ENCODE measurements at regions not wholly inside any gene's neighbourhood (a gene's known extent, or its start where the extent isn't known, plus 50 kb on each side); places are given as distances from the start of the nearest gene placed in this dataset.
"Not testable (repeated sequence)": the region's sequence is repeated elsewhere in the genome, so short reads cannot be mapped to it uniquely, and the experiment has no call there.

- no peak for DNase-seq
These were observed 268.3 kb upstream of the REG3G start for GRCh38 chr2:78757191-78757590.

DNA sequence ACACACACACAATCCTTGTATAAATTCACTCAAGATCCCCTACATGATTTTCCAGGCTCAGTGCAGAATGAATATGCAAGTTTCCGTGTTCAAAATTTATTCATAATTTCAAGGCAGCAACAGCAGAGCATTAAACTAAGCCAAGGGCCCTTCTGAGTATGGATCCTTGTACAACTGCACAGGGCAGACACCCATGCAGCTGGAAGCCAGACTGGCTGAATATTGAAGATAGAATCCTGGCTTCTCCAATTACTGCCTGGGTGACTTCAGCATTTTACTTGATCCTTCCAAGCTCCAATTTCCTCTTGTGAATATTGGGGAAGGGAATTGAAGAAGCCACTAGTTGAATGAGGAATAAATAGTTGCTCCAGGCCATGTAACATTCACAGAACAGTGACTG lies 267.9 kb upstream of the REG3G start:
- DNase-seq = no peak

DNA sequence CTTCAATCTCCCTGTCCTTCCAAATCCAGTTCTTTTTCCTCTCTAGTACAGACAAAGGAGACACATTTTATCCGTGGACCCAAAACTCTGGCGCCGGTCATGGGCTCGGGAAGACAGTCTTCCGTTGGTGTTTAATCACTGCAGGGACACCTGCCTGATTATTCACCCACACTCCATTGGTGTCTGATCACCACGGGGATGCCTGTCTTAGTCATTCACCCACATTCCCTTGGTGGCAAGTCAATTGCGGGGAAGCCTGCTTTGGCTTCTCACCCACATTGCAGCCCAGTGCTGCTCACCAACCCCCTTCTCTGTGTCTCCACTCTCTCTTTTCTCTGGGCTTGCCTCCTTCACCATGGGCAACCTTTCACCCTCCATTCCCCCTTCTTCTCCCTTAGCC lies 266.7 kb upstream of the REG3G start:
- not testable (repeated sequence) for DNase-seq

- no peak for DNase-seq
These were observed 259.0 kb upstream of the REG3G start for GRCh38 chr2:78766459-78766858.

DNA sequence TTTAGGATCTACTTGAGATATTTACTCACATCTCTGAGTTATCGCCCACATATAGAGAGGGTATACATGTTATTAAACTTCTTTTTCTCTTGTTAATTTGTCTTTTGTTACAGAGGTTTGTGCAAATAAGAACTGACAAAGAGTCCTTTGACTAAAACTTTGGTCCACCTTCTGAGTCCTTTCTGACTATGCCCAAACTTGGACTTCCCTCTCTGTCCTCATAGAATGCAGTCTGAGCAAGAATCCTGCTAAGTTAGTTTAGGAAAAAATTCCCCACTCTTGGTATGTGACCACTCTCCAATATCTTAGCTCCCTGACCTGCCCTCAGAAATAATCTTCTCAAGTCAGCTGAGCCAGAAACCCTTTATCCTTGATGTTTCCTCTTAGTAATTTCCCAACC lies 257.5 kb upstream of the REG3G start:
- DNase-seq = no peak

DNA sequence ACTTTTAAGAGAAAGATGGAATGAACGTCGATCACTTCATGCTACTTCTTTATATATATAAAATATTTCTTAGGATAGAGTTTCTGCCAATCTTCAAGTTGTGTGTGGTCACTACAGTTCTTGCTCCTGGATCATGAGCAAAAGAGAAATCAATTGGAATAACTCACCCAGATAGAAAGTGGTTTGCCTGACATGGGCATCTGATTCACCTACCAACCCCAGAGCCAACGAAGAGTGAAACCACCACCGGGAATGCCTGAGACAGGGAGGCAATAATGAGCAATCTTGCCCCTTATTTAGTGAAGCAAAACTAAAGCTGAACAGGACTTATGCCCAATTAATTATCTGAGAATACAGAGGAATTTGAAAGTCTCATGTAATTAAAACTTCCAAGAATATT lies 250.2 kb upstream of the REG3G start:
- no peak for DNase-seq

DNA sequence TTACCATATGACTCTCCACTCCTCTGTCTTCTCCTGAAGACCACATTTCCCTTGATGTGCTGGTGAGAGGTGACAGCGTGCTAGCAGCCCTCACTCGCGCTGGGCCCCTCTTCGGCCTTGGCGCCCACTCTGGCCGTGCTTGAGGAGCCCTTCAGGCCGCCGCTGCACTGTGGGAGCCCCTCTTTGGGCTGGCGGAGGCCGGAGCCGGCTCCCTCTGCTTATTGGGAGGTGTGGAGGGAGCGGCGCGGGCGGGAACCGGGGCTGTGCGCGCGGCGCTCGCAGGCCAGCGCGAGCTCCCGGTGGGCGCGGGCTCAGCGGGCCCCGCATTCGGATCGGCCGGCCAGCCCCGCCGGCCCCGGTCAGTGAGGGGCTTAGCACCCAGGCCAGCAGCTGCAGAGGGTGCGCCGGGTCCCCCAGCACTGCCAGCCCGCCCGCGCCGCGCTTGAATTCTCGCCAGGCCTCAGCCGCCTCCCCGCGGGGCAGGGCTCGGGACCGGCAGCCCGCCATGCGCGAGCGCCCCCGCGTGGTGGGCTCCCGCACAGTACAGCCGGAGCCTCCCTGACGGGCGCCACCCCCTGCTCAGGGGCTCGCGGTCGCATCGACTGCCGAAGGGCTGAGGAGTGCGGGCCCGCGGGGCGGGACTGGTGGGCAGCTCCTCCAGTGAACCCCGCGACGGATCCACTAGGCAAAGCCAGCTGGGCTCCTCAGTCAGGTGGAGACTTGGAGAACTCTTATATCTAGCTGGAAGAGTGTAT lies 246.6 kb upstream of the REG3G start:
- no peak for DNase-seq

GRCh38 chr2:78779761-78780160 lies 245.7 kb upstream of the REG3G start:
- DNase-seq = no peak

GRCh38 chr2:78780256-78780655 lies 245.2 kb upstream of the REG3G start:
- no peak for DNase-seq

GRCh38 chr2:78780864-78781583 lies 244.5 kb upstream of the REG3G start:
- no peak for DNase-seq

DNA sequence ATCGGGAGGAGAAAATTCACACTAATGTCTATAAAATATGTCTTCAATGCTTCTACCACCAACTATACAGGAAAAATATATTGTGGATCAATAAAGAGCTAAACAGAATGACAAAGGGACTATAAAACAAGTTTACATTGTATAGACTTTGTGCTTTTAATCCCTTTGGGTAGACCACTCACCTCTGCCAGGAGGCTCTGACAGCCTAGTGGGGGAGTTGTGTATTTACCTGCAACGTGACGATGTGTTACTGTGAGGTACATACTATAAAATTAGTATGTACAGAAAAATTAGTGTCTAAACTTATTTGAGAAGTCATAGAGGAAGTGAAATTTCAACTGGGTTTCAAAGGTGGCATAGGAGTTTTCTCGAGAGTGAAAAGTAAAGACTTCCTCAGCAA lies 243.3 kb upstream of the REG3G start:
- no peak for DNase-seq

GRCh38 chr2:78811955-78812610 lies 213.4 kb upstream of the REG3G start:
- DNase-seq = no peak

GRCh38 chr2:78814331-78814986 lies 211.0 kb upstream of the REG3G start:
- DNase-seq = no peak

GRCh38 chr2:78817430-78817829 lies 208.1 kb upstream of the REG3G start:
- no peak for DNase-seq

DNA sequence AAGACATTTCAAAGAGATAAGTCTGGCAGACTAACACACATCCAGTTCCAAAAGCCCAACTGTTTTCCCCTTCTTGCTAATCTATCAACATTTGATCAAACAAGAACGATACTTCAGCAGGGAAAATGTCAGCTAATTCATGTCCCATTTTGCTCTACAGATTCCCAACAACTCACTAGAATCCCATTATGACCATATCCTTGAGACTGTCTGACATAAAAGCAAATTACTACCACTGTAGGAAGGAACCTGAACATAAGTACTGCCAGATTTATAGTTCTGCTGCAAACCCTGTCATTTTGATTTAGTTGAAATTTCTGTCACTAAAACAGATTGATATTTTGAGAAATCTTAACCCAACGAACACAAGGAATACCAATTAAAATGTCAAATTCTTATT lies 193.0 kb upstream of the REG3G start:
- DNase-seq = no peak

DNA sequence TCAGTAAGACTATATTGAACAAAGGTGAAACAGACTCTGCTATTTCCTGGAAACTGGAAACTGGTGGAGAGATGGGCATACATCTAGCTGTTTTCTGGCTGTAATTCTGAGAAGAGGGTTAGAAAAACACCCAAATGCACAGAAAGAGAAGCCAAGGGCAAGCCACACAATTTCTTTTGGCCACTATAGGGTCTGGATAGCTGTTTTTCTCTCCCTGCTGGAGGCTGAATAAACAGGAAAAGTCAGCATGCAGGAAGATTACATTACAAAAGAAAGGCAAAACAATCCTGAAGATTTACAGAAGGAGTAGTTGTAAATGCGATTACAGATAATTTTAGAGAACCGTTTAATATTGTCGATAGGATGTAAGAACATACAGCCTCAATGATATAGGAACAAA lies 186.2 kb upstream of the REG3G start:
- no peak for DNase-seq

DNA sequence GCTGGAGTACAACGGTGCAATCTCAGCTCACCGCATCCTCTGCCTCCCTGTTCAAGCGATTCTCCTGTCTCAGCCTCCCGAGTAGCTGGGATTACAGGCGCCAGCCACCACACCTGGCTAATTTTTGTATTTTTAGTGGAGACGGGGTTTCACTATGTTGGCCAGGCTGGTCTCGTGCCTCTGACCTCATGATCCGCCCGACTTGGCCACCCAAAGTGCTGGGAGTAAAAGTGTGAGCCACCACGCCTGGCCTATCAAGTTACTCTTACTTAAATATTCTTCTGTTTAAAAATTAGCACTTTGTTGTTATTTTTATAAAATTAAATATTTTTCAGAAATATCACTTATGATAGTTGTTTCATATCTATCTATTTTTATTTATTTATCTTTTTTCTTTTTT lies 185.2 kb upstream of the REG3G start:
- not testable (repeated sequence) for DNase-seq

DNA sequence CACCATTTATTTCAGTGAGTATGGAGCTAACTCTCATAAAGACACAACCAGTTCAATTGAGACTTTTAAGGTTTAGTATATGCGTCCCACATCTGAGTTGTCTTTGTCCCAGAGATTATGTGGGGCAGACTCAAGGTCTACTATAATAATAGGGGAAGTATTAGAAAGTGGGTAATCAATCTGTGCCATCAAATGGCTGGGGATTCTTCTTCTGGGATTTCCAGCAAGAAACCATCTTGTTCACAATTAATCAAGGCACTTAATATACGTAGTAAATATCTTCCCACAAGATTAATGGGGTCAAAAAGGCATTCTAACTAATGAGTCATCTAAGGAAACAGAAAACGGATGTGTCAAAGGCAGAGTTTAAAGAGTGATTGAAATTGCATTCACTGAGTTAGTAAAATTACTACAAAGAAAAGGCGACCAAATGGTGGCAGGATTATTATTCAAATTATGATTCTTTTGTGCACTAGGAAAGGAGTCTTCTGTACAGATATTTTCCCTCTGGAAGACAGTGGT lies 179.8 kb upstream of the REG3G start:
- no peak for DNase-seq

DNA sequence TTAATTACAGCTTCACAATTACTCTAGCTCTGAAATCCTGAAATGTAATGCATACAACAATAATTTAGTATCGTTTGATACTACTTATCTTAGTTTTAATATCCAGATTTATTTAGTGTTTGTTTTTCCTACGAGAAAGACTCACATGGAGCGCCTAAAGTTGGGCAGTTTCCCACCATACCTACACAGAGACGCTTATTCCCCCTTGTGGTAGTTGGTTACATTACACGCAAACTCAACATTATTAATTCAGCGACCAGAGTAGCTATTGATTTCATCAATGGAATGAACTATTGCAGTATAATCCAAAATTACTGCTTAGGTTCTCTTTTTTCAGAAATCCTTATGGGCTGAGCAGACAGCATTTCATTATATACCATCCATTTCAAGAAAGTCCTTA lies 164.0 kb upstream of the REG3G start:
- peak; percentile 12 for DNase-seq

DNA sequence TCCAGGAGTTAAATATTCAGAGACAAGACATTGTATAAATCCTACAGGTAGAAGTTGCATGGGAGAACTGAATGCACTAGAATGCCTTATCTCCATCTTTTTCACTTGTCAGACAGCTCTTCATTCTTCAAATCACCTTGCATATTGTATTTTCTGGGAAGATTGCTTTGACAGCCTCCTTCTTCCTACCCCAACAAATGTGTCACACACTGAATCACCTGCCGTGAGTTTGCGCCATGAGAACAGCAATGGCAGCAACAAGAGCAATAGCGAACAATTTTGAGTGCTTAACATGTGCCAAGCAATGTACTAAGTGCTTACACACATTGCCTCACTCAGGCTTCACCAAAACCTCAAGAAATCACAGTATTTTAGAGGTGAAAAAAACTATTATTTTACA lies 161.3 kb upstream of the REG3G start:
- no peak for DNase-seq

DNA sequence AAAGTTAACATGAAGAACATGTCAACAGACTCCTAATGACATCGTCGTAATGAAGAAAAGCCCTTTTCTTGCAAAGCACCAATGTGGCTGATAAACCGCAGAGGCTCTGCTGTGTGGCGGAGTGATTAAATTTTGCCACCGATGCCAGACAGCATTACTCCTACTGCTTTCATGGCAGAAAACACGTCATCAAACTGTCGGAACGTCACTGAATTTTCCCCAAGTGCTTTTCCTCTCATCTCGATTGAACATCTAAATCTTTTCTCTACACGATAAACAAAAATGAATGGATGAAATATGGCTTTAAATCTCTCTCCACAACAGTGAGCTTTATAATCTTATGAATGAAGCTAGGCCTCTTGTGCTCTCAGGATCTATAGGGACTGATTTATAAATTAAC lies 159.8 kb upstream of the REG3G start:
- DNase-seq = no peak

- no peak for DNase-seq
These were observed 155.0 kb upstream of the REG3G start for GRCh38 chr2:78870343-78870967.

DNA sequence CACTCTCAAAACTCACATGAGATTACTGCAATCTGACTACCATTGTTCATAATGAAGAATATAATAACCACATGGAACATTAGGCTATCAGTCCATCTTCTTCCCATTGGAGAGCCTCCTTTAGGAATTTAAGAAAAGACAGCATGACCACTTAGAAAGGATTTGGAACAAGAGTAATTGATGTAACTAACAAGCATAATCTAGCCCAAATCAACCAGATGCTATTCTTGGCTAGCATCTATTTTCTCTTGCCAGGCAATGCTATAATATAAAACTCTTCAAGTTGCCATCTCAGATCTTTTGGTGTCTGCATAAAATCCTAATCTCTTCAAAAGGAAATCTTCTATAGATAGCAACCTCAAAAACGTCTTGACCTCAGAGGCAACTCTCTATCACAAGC lies 152.0 kb upstream of the REG3G start:
- no peak for DNase-seq
